Osteoblast (primary cell): ENCODE measurements at regions not wholly inside any gene's neighbourhood (a gene's known extent, or its start where the extent isn't known, plus 50 kb on each side); places are given as distances from the start of the nearest gene placed in this dataset.
"Not testable (repeated sequence)": the region's sequence is repeated elsewhere in the genome, so short reads cannot be mapped to it uniquely, and the experiment has no call there.

Experiments used
- DNase-seq: peaks from one replicate; pipeline ENCODE4 v3.0.0; 2011; ENCODE audit warnings: low spot score, mixed read lengths; ENCODE audit not compliant: insufficient read length; ENCODE audit errors: missing footprints
- H2AFZ ChIP-seq: 2 replicates; pipeline ENCODE4 v1.6.0; 2011; ENCODE audit warnings: mild to moderate bottlenecking, low read length
- H3K27ac ChIP-seq: 2 replicates; pipeline ENCODE4 v1.5.1; 2011; ENCODE audit warnings: mild to moderate bottlenecking, low read depth, low read length, moderate library complexity
- H3K27me3 ChIP-seq: 2 replicates; pipeline ENCODE4 v1.6.0; 2012; ENCODE audit warnings: mild to moderate bottlenecking, control low read depth, inconsistent platforms, low read length, moderate library complexity; ENCODE audit not compliant: insufficient read depth
- H3K36me3 ChIP-seq: 2 replicates; pipeline ENCODE4 v1.5.1; 2011; ENCODE audit warnings: mild to moderate bottlenecking, low read length, control low read depth, moderate library complexity; ENCODE audit not compliant: insufficient read depth
- H3K4me1 ChIP-seq: 2 replicates; pipeline ENCODE4 v1.5.1; 2011; ENCODE audit warnings: mild to moderate bottlenecking, low read length, control low read depth, moderate library complexity; ENCODE audit not compliant: insufficient read depth
- H3K4me2 ChIP-seq: 2 replicates; pipeline ENCODE4 v1.6.0; 2011; ENCODE audit warnings: mild to moderate bottlenecking, low read length; ENCODE audit not compliant: insufficient read depth
- H3K4me3 ChIP-seq: fragments of 200-600 bp; sonication (generic); 3 replicates; pipeline ENCODE4 v1.5.1; 2012; ENCODE audit warnings: mild to moderate bottlenecking, low read length, inconsistent platforms; ENCODE audit not compliant: insufficient read depth
- H3K79me2 ChIP-seq: 2 replicates; pipeline ENCODE4 v1.6.0; 2012; ENCODE audit warnings: mild to moderate bottlenecking, low read length, control low read depth, inconsistent platforms; ENCODE audit not compliant: insufficient read depth
- H3K9me3 ChIP-seq: 2 replicates; pipeline ENCODE4 v1.5.1; 2011; ENCODE audit warnings: low read depth, low read length, control low read depth
- H4K20me1 ChIP-seq: 2 replicates; pipeline ENCODE4 v1.6.0; 2012; ENCODE audit warnings: mild to moderate bottlenecking, low read length, control low read depth; ENCODE audit not compliant: insufficient read depth
- TF ChIP-seq, protein P1 (sequence below): IDR thresholded peaks from 2 replicates; pipeline ENCODE4 v1.5.1; 2011; ENCODE audit warnings: mild to moderate bottlenecking, low read depth, low read length, moderate library complexity; ENCODE audit errors: extremely low read depth

DNA sequence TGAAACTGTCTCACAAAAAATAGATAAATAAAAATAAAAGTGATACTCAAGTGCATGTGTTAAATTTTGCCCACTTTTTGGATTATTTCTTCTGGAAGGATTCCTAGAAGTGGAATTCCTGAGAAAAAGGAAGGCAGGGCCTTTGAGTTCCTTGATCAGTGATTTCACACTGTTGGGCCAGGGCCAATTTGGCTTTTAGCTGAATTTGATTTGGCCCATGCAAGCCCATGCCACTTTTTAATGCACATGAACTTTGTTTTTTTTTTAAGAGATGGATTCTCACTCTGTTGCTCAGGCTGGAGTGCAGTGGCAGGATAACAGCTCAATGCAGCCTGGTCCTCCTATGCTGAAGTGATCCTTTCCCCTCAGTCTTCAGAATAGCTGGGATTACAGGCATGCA is 96.3 kb downstream of the TNFRSF13B start:
- TF ChIP-seq, protein P1, sequence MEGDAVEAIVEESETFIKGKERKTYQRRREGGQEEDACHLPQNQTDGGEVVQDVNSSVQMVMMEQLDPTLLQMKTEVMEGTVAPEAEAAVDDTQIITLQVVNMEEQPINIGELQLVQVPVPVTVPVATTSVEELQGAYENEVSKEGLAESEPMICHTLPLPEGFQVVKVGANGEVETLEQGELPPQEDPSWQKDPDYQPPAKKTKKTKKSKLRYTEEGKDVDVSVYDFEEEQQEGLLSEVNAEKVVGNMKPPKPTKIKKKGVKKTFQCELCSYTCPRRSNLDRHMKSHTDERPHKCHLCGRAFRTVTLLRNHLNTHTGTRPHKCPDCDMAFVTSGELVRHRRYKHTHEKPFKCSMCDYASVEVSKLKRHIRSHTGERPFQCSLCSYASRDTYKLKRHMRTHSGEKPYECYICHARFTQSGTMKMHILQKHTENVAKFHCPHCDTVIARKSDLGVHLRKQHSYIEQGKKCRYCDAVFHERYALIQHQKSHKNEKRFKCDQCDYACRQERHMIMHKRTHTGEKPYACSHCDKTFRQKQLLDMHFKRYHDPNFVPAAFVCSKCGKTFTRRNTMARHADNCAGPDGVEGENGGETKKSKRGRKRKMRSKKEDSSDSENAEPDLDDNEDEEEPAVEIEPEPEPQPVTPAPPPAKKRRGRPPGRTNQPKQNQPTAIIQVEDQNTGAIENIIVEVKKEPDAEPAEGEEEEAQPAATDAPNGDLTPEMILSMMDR: no peak
- Histone ChIP-seq H3K4me1 (no peaks in the 10 kb centered on the region), H3K4me2 (no peak overlapping the region), H3K27me3 (no peaks in the 10 kb centered on the region), H3K4me3 (no peak overlapping the region), H3K9me3 (peaks cover 3% of the 10 kb centered on the region), H3K27ac (no peak overlapping the region), H2AFZ (no peak overlapping the region), H4K20me1 (no peaks in the 10 kb centered on the region), H3K79me2 (no peaks in the 10 kb centered on the region), H3K36me3 (no peaks in the 10 kb centered on the region)
- DNase-seq: no peak

DNA sequence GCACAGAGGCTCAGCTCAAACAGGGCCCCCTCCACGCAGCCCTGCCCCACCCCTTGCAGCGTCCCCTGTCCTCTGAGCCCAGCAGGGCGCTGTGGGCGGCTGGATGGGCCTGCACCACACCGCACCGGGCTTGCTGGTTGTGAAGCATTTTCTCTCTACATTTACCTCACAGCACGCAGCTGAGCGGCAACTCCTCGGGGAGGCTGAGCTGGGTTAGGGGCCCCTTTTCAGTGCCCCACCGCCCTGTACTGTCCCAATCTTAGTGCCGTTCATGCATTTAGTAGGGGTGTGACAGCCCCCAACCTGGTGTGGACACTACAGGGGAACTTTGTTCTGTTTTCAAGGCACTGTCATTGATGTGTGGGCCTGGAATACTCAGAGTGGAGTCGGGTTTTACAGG is 97.7 kb downstream of the TNFRSF13B start:
- not testable (repeated sequence) for H2AFZ ChIP-seq, H3K27ac ChIP-seq, DNase-seq, H3K4me1 ChIP-seq, H3K4me3 ChIP-seq, H3K36me3 ChIP-seq, H3K27me3 ChIP-seq, H3K79me2 ChIP-seq, H3K4me2 ChIP-seq, H4K20me1 ChIP-seq, H3K9me3 ChIP-seq

DNA sequence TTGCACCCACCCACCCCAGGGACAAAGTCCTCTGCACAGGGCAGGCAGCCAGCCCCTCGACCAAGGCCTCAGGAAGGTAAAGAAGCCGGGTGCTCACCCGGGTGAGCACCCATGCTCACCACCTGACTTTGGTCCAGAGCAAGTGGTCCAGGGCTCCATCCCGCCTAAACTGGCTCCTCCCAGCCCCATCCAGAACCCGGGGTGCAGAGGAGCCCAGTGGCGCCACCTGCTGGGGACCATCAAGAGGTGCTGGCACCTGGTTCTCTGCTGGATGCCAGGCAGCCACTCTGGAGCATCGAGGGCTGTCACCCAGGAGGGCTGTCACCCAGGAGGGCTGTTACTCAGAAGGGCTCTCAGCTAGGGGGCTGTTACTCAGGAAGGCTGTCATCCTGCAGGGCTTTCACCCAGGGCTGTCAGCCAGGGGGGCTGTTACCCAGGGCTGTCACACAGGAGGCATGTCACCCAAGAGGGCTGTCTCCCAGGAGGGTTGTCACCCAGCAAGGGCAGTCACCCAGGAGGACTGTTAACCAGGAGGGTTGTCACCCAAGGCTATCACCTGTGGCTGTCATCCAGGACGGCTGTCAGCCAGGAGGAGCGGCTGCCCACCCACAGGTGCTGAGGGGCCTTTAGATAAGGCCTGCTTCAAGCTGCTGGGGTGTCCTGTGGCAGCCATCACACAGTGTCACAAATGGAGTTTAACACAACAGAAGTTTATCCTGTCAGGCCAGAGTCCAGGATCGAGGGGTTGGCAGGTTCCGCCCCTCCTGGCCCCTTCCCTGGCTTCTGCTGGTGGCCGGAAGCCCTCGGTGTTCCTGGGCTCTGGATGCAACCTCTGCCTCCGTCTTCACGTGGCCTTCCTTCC is 98.5 kb downstream of the TNFRSF13B start:
- Histone ChIP-seq H3K9me3 (peaks cover 3% of the 10 kb centered on the region), H2AFZ (no peak overlapping the region), H3K4me1 (no peaks in the 10 kb centered on the region), H3K4me2 (no peak overlapping the region), H3K27me3 (no peaks in the 10 kb centered on the region), H3K79me2 (no peaks in the 10 kb centered on the region), H4K20me1 (no peaks in the 10 kb centered on the region), H3K36me3 (no peaks in the 10 kb centered on the region), H3K27ac (no peak overlapping the region), H3K4me3 (no peak overlapping the region)
- TF ChIP-seq, protein P1: peak; percentile 67
- DNase-seq: peak; percentile 93

DNA sequence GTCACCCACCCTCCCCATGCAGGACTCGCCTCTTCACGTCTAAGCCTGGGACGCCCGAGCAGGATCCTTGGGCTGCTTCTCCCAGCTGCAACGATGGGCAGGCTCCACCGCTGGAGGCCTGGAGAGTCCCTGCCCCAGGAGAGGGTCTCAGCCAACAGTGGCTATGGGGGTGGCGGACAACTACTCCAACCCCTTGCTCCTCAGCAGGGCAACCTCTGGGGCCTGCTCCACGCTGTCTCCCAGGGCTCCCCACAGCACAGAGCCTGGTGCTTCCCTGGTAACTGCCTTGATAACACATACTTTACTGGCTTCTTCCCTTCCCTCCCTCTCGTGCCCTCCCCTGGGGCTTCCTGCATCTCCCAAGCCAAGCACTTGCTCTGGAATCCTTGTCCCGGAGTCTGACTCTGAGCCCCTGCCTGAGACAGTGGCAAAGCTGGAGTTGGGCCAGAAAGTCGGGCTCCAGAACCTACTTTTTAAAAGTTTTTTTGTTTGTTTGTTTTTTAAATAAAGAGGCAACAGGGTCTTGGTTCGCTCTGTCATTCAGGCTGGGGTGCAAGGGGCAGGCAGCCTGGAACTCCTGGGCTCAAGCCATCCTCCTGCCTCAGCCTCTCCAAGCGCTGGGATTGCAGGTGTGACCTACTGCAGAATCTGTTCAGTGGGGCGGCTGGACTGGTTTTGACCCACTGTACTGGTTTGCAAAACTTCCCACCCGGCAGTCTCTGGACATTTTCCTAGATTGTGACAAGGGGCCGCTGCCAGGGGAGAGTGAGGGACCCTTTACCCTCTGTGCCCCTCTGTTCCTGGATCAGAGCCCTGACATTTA is 99.4 kb downstream of the TNFRSF13B start:
- H3K9me3 ChIP-seq: peaks cover 2% of the 10 kb centered on the region
- TF ChIP-seq, protein P1: no peak
- no peak for DNase-seq
- H3K27me3 ChIP-seq: no peaks in the 10 kb centered on the region
- no peaks in the 10 kb centered on the region for H3K36me3 ChIP-seq
- no peak overlapping the region for H3K4me2 ChIP-seq
- no peaks in the 10 kb centered on the region for H4K20me1 ChIP-seq
- no peak overlapping the region for H2AFZ ChIP-seq
- no peak overlapping the region for H3K27ac ChIP-seq
- H3K79me2 ChIP-seq: no peaks in the 10 kb centered on the region
- no peak overlapping the region for H3K4me3 ChIP-seq
- H3K4me1 ChIP-seq: no peaks in the 10 kb centered on the region

DNA sequence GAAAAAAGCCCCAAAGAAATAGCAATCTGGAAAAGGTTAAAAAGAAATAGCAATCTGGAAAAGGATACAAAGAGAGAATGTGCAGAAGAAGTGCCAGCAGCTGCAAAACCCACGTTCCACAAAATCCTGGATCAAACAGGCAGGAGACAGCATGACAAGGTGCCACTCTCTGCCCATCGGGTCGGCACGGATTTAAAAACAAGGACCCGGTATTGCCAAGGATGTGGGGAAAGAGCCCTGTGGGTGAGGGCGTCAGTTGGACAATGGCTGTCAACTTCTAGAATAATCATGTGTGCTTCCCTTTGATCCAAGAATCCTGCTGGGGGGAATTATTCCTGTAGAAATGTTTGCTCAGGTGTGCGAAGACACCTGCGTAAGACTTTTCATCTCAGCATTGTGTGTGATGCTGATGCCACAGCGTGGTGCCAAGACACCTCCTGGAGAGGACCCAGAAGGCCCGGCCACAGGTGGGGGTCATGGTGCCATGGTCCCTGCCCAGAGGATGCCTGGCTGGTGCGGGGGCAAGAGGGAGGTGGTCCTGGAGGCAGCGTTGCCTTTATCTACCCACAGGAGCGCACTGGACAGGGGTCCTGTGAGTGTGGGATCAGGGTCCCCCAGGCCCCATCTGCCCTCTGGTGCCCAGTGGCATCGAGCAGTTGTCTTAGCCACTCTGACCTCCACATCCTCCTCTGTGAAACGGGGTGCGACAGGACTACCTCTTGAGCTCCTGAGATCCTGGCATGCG is 100.3 kb downstream of the TNFRSF13B start:
- not testable (repeated sequence) for H4K20me1 ChIP-seq, H3K9me3 ChIP-seq, H3K27ac ChIP-seq, H3K27me3 ChIP-seq, H3K79me2 ChIP-seq, H3K4me3 ChIP-seq, H3K4me2 ChIP-seq, H3K36me3 ChIP-seq, H2AFZ ChIP-seq, DNase-seq, H3K4me1 ChIP-seq
